ENCODE measurements at regions not wholly inside any gene's neighbourhood (a gene's known extent, or its start where the extent isn't known, plus 50 kb on each side); places are given as distances from the start of the nearest gene placed in this dataset.

- Histone ChIP-seq H2AFZ (no peak overlapping the region), H3K36me3 (ENCODE audit: low read depth) (no peaks in the 10 kb centered on the region), H3K9me2 (ENCODE audit: insufficient read depth) (no peaks in the 10 kb centered on the region), H3K79me2 (ENCODE audit: low read depth) (no peaks in the 10 kb centered on the region), H4K20me1 (ENCODE audit: insufficient read depth) (no peaks in the 10 kb centered on the region), H3F3A (ENCODE audit: insufficient read depth, low read depth) (no peaks in the 10 kb centered on the region), H3K4me2 (no peak overlapping the region), H3K9me3 (ENCODE audit: insufficient read depth, low read depth) (no peaks in the 10 kb centered on the region), H3K27ac (no peak overlapping the region), H3K4me3 (no peak overlapping the region), H3K27me3 (ENCODE audit: insufficient read depth, low read depth) (no peaks in the 10 kb centered on the region), H3K4me1 (replicated peaks; ENCODE audit: insufficient read depth) (no peaks in the 10 kb centered on the region)
- ChIA-PET CTCF (no interaction called here), POLR2A (ENCODE audit: unreplicated experiment) (no interaction called here)
- intact Hi-C loops (cut with micrococcal nuclease; ENCODE audit: unreplicated experiment) = no loop called here
- TF ChIP-seq EZH2 (IDR thresholded peaks at IDR 0.05; ENCODE audit: low read depth) (no peak), CTCF (conservative IDR thresholded peaks at IDR 0.05) (no peak)
- BruUV-seq (replicated peaks) = no TSS peak
- no peak for DNase-seq
Measured at GRCh38 chr4:11132478-11132877, 296.2 kb downstream of the HS3ST1 start.

GRCh38 chr4:11131491-11131890, 297.2 kb downstream of the HS3ST1 start:
- intact Hi-C loops (cut with micrococcal nuclease; ENCODE audit: unreplicated experiment) = no loop called here
- TF ChIP-seq CTCF (conservative IDR thresholded peaks at IDR 0.05) (no peak), EZH2 (IDR thresholded peaks at IDR 0.05; ENCODE audit: low read depth) (no peak)
- no peak overlapping the region for H3K4me2 ChIP-seq
- ChIA-PET CTCF (no interaction called here), POLR2A (ENCODE audit: unreplicated experiment) (no interaction called here)
- H3K36me3 ChIP-seq (ENCODE audit: low read depth) = no peaks in the 10 kb centered on the region
- no TSS peak for BruUV-seq (replicated peaks)
- H3K4me1 ChIP-seq (replicated peaks; ENCODE audit: insufficient read depth) = no peaks in the 10 kb centered on the region
- no peaks in the 10 kb centered on the region for H3K9me3 ChIP-seq (ENCODE audit: insufficient read depth, low read depth)
- no peak for DNase-seq
- no peak overlapping the region for H3K4me3 ChIP-seq
- H3K27me3 ChIP-seq (ENCODE audit: insufficient read depth, low read depth) = no peaks in the 10 kb centered on the region
- no peak overlapping the region for H2AFZ ChIP-seq
- H3K79me2 ChIP-seq (ENCODE audit: low read depth) = no peaks in the 10 kb centered on the region
- H3F3A ChIP-seq (ENCODE audit: insufficient read depth, low read depth) = no peaks in the 10 kb centered on the region
- no peaks in the 10 kb centered on the region for H3K9me2 ChIP-seq (ENCODE audit: insufficient read depth)
- H4K20me1 ChIP-seq (ENCODE audit: insufficient read depth) = no peaks in the 10 kb centered on the region
- no peak overlapping the region for H3K27ac ChIP-seq

GRCh38 chr4:11130195-11130970, 298.3 kb downstream of the HS3ST1 start:
- POLR2A ChIA-PET (ENCODE audit: unreplicated experiment) = no interaction called here
- Histone ChIP-seq H3K79me2 (ENCODE audit: low read depth) (no peaks in the 10 kb centered on the region), H3K27ac (no peak overlapping the region), H2AFZ (no peak overlapping the region), H3K4me1 (replicated peaks; ENCODE audit: insufficient read depth) (no peaks in the 10 kb centered on the region), H3K27me3 (ENCODE audit: insufficient read depth, low read depth) (no peaks in the 10 kb centered on the region), H3F3A (ENCODE audit: insufficient read depth, low read depth) (no peaks in the 10 kb centered on the region), H3K9me3 (ENCODE audit: insufficient read depth, low read depth) (no peaks in the 10 kb centered on the region), H3K36me3 (ENCODE audit: low read depth) (no peaks in the 10 kb centered on the region), H3K9me2 (ENCODE audit: insufficient read depth) (no peaks in the 10 kb centered on the region), H3K4me3 (no peak overlapping the region), H4K20me1 (ENCODE audit: insufficient read depth) (no peaks in the 10 kb centered on the region), H3K4me2 (no peak overlapping the region)
- DNase-seq = no peak
- TF ChIP-seq EZH2 (IDR thresholded peaks at IDR 0.05; ENCODE audit: low read depth) = no peak
- no peak for TF ChIP-seq CTCF (conservative IDR thresholded peaks at IDR 0.05)
- intact Hi-C loops (cut with micrococcal nuclease; ENCODE audit: unreplicated experiment) = no loop called here
- CTCF ChIA-PET = no interaction called here
- BruUV-seq (replicated peaks) = no TSS peak
